GM18861 (cell line): ENCODE measurements at regions not wholly inside any gene's neighbourhood (a gene's known extent, or its start where the extent isn't known, plus 50 kb on each side); places are given as distances from the start of the nearest gene placed in this dataset.

Source experiments
- ATAC-seq: cut with Tn5 transposase; IDR thresholded peaks from one replicate; pipeline ENCODE4 v1.9.1; 2021; ENCODE audit not compliant: unreplicated experiment

- no peak for ATAC-seq
These were observed 59.4 kb upstream of the ASIC2 start for GRCh38 chr17:33352526-33352925.

DNA sequence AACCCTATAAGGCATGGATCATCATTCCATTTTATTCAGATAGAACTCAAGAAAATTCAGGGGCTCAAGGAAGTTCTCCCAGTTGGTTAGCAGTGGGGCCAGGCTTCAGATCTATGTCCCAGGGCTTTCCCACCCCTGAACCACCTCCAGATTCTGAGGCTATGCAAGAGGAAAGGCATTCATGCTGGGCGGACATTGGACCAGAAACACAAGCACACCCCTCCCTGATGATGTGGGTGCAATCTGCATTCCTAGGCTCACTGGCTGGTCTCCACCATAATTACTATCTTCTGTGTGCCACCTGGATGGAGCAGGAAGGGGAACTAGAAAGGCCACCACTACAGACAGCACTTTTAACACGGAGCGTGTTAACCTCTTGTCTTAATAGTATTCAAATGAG is 63.2 kb upstream of the ASIC2 start:
- no peak for ATAC-seq

- ATAC-seq: no peak
These were observed 70.4 kb upstream of the ASIC2 start for GRCh38 chr17:33363475-33363874.

DNA sequence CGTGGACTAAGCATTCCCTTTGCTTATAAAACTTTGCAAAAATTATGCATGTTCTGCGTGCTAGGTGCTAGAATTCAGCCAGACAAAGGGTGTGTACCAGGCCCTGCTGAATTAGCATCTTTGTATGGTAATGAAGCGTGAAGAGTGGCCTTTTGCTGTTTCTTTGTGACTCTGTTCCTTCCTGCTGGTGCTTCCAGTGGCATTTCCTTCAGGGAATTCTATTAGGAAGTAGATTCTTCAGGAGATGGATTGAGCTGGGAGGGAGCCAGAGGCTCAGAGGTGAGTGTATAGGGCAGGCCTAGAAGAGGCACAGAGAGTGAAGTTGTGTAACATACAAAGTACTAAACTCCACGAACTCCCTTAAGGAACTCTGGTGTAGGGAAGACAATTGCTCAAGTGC is 73.9 kb upstream of the ASIC2 start:
- no peak for ATAC-seq

- ATAC-seq: no peak
These were observed 76.1 kb upstream of the ASIC2 start for GRCh38 chr17:33369149-33369548.

DNA sequence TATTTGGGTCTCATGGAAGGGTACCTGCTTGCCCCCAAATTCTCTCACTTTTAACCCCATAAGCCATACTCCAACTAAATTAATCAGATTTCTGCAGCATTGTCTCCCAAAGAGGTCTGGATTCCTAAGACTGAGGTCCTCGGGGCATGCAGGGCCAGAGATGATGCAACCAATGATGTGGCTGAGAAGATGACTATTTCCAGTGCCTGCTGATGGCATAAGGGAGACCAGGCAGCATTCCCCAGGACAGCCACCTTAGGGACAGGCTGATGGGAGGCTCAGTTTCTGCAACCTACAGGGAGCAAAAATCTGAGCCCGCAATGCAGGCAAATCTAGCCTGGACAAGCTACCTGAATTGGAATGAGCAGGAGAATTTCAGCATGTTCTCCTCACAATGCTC is 76.8 kb upstream of the ASIC2 start:
- ATAC-seq: no peak

GRCh38 chr17:33370401-33370800 is 77.3 kb upstream of the ASIC2 start:
- no peak for ATAC-seq

GRCh38 chr17:33371377-33371776 is 78.3 kb upstream of the ASIC2 start:
- ATAC-seq: no peak

GRCh38 chr17:33373273-33373672 is 80.2 kb upstream of the ASIC2 start:
- no peak for ATAC-seq

GRCh38 chr17:33375103-33375502 is 82.0 kb upstream of the ASIC2 start:
- no peak for ATAC-seq

DNA sequence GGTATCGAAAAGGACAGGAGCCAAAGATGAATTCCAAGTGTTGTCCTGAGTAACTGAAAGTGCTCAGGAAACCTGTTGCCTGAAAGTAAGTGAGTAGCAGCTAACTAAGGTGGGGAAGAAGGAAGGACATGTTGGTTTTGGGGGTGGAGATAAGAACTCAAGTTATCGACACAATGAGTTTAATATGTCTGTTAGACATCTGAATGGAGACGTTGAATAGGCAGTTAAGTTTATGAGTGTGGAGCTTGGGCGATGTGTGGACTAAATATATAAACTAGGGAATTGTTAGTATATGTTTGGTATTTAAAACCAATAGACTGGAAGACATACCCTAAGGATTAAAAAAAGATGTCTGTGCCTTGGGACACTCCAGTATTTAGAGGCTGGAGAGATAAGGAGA is 82.7 kb upstream of the ASIC2 start:
- no peak for ATAC-seq

DNA sequence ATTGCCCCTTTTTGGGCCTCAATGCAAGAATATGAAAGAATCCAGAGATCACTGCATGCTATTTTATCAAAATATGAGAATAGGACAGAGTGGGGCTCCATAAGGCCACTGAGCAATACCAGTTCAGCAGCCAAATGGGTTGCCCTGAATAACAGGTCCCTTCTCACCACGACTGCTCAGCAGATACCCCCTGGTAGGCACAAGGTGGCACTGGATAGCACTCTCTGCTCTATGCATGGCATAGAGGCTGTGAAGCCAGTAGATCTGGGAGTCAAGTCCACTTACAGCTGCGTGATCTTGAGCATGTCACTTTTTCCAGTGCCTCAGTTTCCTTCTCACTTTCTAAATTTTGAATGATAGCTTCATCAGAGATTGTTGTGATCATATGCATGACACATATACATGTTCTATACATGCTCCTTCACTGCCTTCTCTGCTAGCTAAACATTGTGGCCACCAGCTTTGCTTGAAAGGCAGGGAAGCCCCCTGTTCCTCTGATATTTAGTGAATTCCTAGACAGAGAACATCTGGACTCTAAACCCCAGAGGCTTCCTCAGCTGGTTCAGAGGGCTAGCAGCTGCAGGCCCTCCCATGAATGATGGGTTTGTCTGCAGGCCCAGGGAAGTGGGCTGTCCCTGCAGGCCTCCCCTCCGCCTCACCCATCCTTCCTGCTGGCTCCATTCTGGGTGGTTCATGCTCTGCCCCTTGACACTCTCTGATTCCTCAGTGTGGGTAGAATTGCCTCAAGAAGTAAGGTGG is 84.9 kb upstream of the ASIC2 start:
- ATAC-seq: no peak

DNA sequence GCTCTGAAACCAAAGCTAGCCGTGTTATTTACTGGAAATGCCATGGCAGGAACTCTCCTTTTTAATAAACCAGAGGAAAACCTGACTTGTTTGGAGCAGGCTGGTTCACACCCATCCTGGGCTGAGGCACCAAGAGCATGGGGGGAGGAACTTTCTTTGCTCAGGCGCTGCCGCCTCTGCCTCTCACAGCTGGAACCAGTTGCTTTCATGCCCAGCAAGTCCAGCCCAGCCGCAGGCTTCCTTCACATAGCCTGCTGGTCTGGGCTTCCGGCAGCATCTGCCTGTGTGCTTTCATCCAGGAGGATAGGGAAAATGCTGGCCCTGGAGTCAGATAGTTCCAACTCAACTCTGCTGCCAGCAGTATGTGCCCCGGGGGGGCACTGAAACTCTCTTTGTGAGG is 88.1 kb upstream of the ASIC2 start:
- no peak for ATAC-seq

GRCh38 chr17:33383488-33384023 is 90.5 kb upstream of the ASIC2 start:
- ATAC-seq: no peak

DNA sequence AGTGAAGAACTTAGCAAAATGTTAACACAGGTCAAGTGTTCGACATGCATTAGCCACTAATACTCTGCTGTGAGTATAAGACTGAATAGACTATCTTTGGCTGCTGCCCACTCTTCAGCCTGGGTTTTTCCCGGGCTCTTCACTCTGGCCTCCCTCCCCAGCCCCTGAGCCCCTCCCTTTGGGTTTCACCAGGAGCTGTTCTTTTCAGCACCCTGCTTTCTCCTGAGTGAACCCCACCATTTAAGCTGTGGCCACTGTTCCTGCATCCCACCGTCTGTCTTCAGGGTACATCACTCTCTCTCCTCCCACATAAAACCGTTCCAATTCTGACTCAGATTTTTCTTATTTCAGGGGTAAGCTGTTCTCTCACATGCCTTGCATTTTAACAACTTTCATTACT is 92.0 kb upstream of the ASIC2 start:
- ATAC-seq: no peak

DNA sequence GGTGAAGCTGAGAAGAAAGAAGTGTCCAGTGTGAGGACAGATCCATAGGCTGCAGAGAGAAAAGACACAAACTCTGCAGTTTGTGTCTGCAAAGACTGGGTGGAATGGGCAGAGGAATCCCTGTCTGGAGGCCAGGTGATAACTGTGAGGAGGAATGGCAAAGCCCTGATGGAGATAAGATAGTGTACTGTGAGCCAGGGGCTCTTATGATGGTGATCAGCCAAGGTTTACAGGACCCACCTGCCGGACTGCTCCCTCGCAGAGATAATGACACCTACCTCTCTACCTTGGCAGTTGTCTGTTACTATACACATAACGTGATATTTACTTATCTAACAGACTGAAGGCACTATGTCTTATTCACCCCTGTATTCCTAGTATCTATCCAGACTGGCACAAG is 92.6 kb upstream of the ASIC2 start:
- ATAC-seq: no peak

DNA sequence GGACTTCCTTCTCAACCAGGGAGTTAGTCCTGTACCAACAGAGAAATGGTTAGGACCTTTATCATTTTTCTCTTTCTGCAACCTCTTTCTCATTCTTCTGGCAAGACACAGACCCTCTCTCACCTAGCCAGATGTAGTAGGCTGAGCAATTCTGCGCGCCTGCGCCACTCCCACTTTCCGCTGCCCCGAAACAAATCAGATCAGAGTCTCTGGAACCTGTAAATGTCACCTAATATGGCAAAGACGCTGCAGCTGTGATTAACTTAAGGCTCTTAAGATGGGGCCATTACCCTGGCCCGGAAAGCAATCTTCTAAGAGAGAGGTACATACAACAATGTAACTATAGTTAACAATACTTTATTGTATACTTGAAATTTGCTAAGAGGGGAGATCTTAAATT is 94.3 kb upstream of the ASIC2 start:
- no peak for ATAC-seq

GRCh38 chr17:33389504-33390135 is 96.5 kb upstream of the ASIC2 start:
- ATAC-seq: no peak

DNA sequence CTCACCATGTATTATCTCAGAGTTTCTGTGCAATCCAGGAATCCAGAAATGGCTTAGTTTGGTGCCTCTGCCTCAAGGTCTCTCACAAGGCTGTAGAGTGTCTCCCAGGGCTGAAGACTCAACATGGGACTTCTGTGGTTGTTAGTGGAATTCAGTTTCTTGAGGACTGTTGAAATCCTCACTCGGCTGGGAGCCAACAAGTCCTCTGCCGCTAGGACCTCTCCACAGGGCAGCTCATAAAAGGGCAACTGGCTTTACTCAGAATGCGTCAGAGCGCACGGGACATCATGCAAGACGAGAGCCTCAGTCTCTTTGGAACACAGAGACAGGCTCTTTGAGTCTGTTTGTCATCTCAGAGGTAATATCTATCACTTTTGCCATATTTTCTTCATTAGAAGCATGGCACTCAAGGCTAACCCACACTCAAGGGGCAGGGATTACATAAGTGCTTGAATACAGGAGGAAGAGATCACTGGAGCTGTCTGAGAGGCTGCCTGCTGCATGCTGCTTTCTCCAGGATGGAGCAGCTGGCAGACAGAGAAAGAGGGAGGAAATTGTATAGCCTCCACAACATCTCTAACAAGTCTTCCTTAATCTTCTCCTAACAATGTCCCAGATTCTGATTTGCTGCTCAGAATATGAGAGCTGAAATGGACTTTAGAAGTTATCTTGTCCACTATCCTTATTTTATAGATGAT is 97.5 kb upstream of the ASIC2 start:
- ATAC-seq: no peak

DNA sequence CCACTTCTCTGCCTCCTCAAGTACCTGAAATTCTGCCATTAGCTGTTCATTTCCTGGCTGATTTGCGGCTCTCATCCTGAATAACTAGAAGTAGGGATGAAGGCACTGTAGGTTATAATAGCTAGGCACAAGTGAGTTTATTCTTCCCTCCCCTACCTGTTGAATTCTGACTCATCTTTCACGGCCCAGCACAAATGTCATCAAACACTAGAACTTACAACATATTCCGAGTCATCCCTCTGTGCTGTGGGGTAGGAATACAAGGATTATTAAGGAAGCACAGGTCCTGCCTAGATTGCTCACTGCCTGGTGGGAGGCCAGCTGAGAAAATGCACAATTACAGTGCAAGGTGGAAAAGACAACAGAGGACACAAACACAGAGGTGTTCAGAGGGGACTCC is 103.7 kb upstream of the ASIC2 start:
- ATAC-seq: no peak

DNA sequence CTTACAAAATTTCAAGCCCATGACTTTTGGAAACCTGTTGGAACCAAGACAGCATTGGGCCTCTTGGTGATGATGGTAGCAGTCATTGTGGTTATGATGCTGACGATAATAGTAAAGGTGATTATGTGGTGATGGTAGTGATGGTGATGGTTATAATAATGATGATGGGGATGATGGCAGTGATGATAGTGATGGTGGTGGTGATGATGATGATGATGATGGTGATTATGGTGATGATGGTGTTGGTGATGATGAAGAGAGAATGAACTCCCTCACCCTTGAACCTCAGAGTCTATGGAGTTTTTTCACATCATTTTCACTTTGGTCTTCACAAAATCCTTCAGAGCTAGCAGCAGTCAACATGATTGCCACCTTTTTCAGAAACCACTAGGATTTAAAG is 105.3 kb upstream of the ASIC2 start:
- ATAC-seq: no peak

DNA sequence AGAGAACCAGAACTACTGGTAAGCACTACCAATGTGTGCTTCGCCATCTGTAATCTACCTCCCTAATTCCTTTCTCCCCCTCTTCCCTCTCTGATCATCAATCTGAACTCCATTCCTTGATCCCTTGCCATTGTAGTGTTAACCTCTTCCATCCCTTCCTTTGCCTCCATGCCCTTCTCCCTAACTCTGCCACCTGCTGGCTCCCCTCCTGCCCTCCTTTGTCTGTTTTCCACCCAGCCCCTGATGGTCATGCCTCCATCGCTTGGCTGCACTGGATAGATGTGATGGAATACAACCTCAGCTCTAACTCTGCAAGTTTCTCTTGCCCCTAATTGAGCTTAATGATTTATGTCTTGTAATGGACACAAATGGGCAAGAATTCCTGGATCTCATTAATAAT is 108.2 kb upstream of the ASIC2 start:
- no peak for ATAC-seq
